ENCODE measurements at regions not wholly inside any gene's neighbourhood (a gene's known extent, or its start where the extent isn't known, plus 50 kb on each side); places are given as distances from the start of the nearest gene placed in this dataset.
A peak's percentile ranks its signal among the peaks of the same experiment; 100 is the strongest.
"Not testable (repeated sequence)": the region's sequence is repeated elsewhere in the genome, so short reads cannot be mapped to it uniquely, and the experiment has no call there.

DNA sequence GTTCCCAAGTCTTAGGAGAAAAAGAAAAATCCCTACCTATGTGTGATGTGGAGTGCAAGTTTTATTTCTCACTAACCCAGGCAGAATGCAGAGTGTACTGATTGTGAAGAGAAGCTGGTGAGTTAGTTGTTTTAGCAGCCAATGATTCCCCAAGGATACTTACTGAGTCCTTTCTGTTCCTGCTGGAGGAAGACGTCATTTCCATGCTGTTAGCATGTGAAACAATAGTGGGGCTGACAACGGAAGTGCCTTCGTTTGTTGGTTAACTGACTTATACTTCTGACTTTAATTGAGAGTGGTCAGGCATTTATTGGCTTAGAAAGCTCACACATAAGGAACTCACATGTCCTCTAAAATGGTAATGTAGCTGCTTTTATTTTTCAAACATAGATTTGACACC lies 180.6 kb downstream of the MC4R start:
- FAIRE-seq (peak; percentile 97), DNase-seq (ENCODE audit: insufficient read length, low spot score) (no peak)
- TF ChIP-seq, protein P1, sequence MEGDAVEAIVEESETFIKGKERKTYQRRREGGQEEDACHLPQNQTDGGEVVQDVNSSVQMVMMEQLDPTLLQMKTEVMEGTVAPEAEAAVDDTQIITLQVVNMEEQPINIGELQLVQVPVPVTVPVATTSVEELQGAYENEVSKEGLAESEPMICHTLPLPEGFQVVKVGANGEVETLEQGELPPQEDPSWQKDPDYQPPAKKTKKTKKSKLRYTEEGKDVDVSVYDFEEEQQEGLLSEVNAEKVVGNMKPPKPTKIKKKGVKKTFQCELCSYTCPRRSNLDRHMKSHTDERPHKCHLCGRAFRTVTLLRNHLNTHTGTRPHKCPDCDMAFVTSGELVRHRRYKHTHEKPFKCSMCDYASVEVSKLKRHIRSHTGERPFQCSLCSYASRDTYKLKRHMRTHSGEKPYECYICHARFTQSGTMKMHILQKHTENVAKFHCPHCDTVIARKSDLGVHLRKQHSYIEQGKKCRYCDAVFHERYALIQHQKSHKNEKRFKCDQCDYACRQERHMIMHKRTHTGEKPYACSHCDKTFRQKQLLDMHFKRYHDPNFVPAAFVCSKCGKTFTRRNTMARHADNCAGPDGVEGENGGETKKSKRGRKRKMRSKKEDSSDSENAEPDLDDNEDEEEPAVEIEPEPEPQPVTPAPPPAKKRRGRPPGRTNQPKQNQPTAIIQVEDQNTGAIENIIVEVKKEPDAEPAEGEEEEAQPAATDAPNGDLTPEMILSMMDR (IDR thresholded peaks at IDR 0.05; ENCODE audit: insufficient read depth, missing control alignments): no peak

DNA sequence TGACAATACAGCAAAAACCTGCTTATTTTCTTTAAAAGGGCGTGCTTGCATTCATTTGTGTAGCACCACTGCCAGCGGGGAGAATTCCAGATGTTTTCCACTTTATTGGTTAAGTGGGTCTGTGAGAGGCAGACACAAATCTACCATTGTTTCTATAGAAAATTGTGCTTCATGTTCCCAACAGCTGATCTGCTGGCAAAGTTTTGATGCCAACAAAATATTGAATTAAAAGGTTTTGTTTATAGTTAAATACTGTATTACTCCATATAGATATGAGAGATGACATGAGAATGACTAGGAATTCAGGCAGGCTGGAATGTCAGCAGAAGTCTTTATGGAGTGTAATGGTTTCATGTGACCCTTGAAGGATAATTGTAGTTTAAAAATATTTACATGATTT lies 182.7 kb downstream of the MC4R start:
- FAIRE-seq: no peak
- TF ChIP-seq, protein P1 (IDR thresholded peaks at IDR 0.05; ENCODE audit: insufficient read depth, missing control alignments): no peak
- no peak for DNase-seq (ENCODE audit: insufficient read length, low spot score)

DNA sequence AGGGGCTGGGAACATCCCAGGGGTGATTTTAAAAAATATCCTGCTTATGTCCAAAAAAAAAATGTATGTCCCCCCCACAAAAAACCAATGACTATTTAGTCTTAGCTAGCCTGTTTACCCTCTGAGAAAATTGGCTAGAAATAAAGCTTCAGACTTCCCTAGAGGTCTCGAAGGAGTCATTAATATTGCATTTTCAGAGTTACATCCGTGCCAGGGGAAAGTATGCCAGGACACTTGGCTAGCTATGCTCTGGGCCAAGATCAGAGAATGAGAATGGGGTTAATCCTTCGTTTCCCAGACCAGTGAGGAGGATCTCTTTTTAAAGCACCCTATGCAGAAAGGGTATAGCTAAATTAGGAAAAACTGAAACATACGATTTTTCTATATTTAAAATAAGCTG lies 183.6 kb downstream of the MC4R start:
- FAIRE-seq: peak; percentile 72
- no peak for DNase-seq (ENCODE audit: insufficient read length, low spot score)
- TF ChIP-seq, protein P1 (IDR thresholded peaks at IDR 0.05; ENCODE audit: insufficient read depth, missing control alignments): no peak

DNA sequence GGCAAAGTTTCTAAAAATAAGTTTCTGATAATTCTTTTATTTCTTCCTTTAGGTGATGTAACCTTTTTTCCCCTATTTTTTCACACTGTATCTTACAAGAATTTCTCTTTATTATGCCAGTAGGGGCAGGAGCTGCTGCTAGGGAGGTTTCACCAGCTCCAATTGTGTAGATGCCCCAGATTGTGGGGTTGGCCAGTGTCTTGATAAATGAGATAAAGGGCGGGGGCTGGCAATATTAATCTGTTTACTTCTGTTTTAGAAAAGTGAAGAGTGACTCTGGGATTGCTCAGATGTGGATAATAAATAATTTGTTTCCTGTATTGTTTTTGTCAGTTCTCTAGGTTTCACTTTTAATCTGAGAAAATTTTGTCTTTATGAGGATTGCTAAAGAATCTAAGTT lies 190.4 kb downstream of the MC4R start:
- DNase-seq (ENCODE audit: insufficient read length, low spot score) (no peak), FAIRE-seq (no peak)
- TF ChIP-seq, protein P1 (IDR thresholded peaks at IDR 0.05; ENCODE audit: insufficient read depth, missing control alignments): no peak

DNA sequence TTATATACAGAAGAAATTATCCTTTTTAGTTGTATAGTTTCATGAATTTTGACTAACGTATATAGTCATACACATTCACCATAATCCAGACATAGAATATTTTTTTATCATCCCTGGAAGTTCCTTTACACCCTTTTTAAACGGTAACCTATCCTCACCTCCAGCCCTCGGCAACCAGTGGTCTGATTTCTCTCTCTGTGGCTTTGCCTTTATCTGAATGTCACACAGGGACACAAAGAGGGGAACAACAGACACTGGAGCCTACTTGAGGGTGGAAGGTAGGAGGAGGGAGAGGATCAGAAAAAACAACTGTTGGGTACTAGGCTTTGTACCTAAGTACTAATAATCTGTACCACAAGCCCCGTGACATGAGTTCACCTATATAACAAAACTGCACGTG lies 191.9 kb downstream of the MC4R start:
- TF ChIP-seq, protein P1 (IDR thresholded peaks at IDR 0.05; ENCODE audit: insufficient read depth, missing control alignments): no peak
- DNase-seq (ENCODE audit: insufficient read length, low spot score) (no peak), FAIRE-seq (no peak)

DNA sequence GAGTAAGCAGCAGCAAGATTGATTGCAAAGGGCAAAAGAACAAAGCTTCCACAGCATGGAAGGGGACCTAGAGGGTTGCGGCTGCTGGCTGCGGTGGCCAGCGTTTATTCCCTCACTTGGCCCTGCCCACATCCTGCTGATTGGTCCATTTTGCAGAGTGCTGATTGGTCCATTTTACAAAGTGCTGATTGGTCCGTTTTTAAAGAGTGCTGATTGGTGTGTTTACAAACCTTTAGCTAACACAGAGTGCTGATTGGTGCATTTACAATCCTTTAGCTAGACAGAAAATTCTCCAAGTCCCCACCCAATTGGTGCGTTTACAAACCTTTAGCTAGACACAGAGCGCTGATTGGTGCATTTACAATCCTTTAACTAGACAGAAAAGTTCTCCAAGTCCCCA lies 194.4 kb downstream of the MC4R start:
- not testable (repeated sequence) for FAIRE-seq; DNase-seq (ENCODE audit: insufficient read length, low spot score)

DNA sequence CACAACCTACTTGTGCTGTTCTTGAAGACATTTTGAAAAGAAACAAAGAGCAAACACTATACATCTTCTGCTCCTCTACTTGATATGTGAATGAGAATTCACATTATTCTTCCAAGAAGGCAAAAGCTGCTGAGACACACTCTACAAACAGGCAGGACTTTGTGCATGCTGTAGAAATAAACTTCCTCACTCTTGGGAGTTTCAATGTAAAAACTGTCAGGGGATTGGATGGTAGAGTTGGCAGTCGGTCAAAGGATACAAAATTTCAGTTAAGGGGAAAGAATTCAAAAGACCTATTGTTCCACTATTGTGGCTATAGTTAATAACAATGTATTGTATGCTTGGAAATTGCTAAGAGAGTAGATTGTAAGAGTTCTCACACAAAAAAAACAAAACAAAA lies 196.3 kb downstream of the MC4R start:
- FAIRE-seq (peak; percentile 98), DNase-seq (ENCODE audit: insufficient read length, low spot score) (no peak)
- TF ChIP-seq, protein P1 (IDR thresholded peaks at IDR 0.05; ENCODE audit: insufficient read depth, missing control alignments): no peak

DNA sequence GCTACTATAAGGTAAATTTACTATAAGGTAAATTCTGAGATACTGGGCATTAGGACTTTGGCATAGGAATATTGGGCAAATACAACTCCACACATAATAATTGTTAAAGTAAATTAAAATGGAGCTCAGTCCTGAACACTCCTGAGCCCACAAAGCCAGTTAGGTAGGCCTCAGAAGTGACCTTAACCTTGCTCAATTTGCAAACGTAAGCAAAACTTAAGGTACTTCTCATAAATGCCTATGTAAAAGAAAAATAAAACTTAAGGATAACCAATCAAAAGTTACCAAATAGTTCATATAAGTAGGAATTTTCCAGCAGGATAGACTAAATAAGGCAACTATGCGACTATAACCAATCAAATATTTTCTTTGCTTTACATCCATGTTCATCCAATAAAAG lies 197.7 kb downstream of the MC4R start:
- no peak for DNase-seq (ENCODE audit: insufficient read length, low spot score)
- no peak for FAIRE-seq
- TF ChIP-seq, protein P1 (IDR thresholded peaks at IDR 0.05; ENCODE audit: insufficient read depth, missing control alignments): no peak
